Sigmoid colon (tissue), 6 donors: ENCODE measurements at regions not wholly inside any gene's neighbourhood (a gene's known extent, or its start where the extent isn't known, plus 50 kb on each side); places are given as distances from the start of the nearest gene placed in this dataset.
A peak's percentile ranks its signal among the peaks of the same experiment; 100 is the strongest.

Experiments used
- DNase-seq: peaks from one replicate; pipeline ENCODE4 v3.0.0-alpha.2; 2019
- H3K27ac ChIP-seq, 4 donors: fragments of 200-600 bp; sonication (generic); one replicate each; pipeline ENCODE4 v1.5.1; 2016 to 2019; ENCODE audit warnings: mild to moderate bottlenecking in 1 of 4
- H3K27me3 ChIP-seq, 3 donors: fragments of 200-600 bp; sonication (generic); one replicate each; pipeline ENCODE4 v1.5.1; 2019; ENCODE audit warnings: mild to moderate bottlenecking in 1 of 3
- H3K36me3 ChIP-seq, 4 donors: fragments of 200-600 bp; sonication (generic); one replicate each; pipeline ENCODE4 v1.5.1; 2016 to 2019
- H3K4me1 ChIP-seq, 4 donors: fragments of 200-600 bp; sonication (generic); one replicate each; pipeline ENCODE4 v1.5.1; 2017 to 2019
- H3K4me3 ChIP-seq, 4 donors: fragments of 200-600 bp; sonication (generic); one replicate each; pipeline ENCODE4 v1.5.1; 2017 to 2019; ENCODE audit warnings: mild to moderate bottlenecking in 2 of 4, moderate library complexity in 1 of 4
- H3K9me3 ChIP-seq, 4 donors: fragments of 200-600 bp in 3 of 4; sonication (generic) in 3 of 4; one replicate each; pipeline versions ENCODE4 v1.5.1 to v1.6.1; 2013 to 2019
- CTCF ChIP-seq, 4 experiments: fragments of 450-650 bp in 3 of 4; fragments of 200-600 bp in 1 of 4; IDR thresholded peaks; one replicate each; pipeline ENCODE4 v1.5.1; 2016 to 2019; ENCODE audit warnings: antibody characterized with exemption in 4 of 4, mild to moderate bottlenecking in 3 of 4, moderate library complexity in 2 of 4
- EP300 ChIP-seq, 4 donors: sonication (generic); formaldehyde crosslinking; IDR thresholded peaks; one replicate each; pipeline ENCODE4 v1.6.1; 2017; ENCODE audit warnings: antibody characterized with exemption in 4 of 4
- POLR2A ChIP-seq, 2 donors: fragments of 450-650 bp; IDR thresholded peaks; one replicate each; pipeline ENCODE4 v1.6.1; 2016; ENCODE audit warnings: antibody characterized with exemption in 2 of 2, mild to moderate bottlenecking in 2 of 2, moderate library complexity in 2 of 2
- POLR2AphosphoS5 ChIP-seq, 4 donors: sonication (generic); formaldehyde crosslinking; IDR thresholded peaks; one replicate each; pipeline ENCODE4 v1.6.1; 2017; ENCODE audit warnings: antibody characterized with exemption in 4 of 4
- WGBS, 2 donors: extraction: QIAGEN DNeasy Blood & Tissue Kit; methylation state at CpG; one replicate each; pipeline ENCODE4 v1.1.7; 2013; 5-methylcytosine and 5-hydroxymethylcytosine counted together
- intact Hi-C: fragments of 100-400 bp; cut with DNase I; formaldehyde crosslinking; loops from one replicate; pipeline ENCODE4 v1.15.1; 2023
- donor health status: healthy with polysubstance abuse.
- donor health status: healthy.

GRCh38 chr2:118738524-118739308, 108.7 kb downstream of the EN1 start:
- TF ChIP-seq POLR2AphosphoS5 (IDR thresholded peaks at IDR 0.05) = peak in 3 of 4 donors; percentile 14 to 45 (median 36)
- no peak for TF ChIP-seq POLR2A (IDR thresholded peaks at IDR 0.05)
- intact Hi-C loops = no loop called here
- Histone ChIP-seq H3K36me3 (no peaks in the 10 kb centered on the region), H3K4me3 (no peak overlapping the region), H3K27me3 (no peaks in the 10 kb centered on the region), H3K4me1 (peaks cover 0 to 10% (median 2%) of the 10 kb centered on the region in 4 donors), H3K9me3 (no peaks in the 10 kb centered on the region), H3K27ac (peak overlapping the region in 2 of 4 donors; percentile 45 to 53)
- peak; percentile 72 for DNase-seq
- WGBS, 2 donors = 78 to 83% methylated on average over 7 of the region's 7 CpGs

- Histone ChIP-seq H3K4me3 (no peak overlapping the region), H3K27me3 (no peaks in the 10 kb centered on the region), H3K27ac (peak overlapping the region in 1 of 4 donors; percentile 32), H3K4me1 (peaks cover 0 to 10% (median 2%) of the 10 kb centered on the region in 4 donors), H3K36me3 (no peaks in the 10 kb centered on the region), H3K9me3 (no peaks in the 10 kb centered on the region)
- no peak for DNase-seq
- WGBS, 2 donors = 87 to 88% methylated on average over 3 of the region's 3 CpGs
- TF ChIP-seq POLR2AphosphoS5 (IDR thresholded peaks at IDR 0.05) = no peak
- no peak for TF ChIP-seq POLR2A (IDR thresholded peaks at IDR 0.05)
- TF ChIP-seq EP300 (IDR thresholded peaks at IDR 0.05) = no peak
- no peak for TF ChIP-seq CTCF (IDR thresholded peaks at IDR 0.05)
- intact Hi-C loops = no loop called here
Observed at GRCh38 chr2:118738106-118738505, 109.3 kb downstream of the EN1 start.

GRCh38 chr2:118737684-118738083, 109.8 kb downstream of the EN1 start:
- Histone ChIP-seq H3K27me3 (no peaks in the 10 kb centered on the region), H3K27ac (no peak overlapping the region), H3K4me1 (peaks cover 0 to 10% (median 2%) of the 10 kb centered on the region in 4 donors), H3K9me3 (no peaks in the 10 kb centered on the region), H3K4me3 (no peak overlapping the region), H3K36me3 (no peaks in the 10 kb centered on the region)
- intact Hi-C loops = no loop called here
- TF ChIP-seq CTCF (IDR thresholded peaks at IDR 0.05) (no peak), POLR2AphosphoS5 (IDR thresholded peaks at IDR 0.05) (no peak), POLR2A (IDR thresholded peaks at IDR 0.05) (no peak), EP300 (IDR thresholded peaks at IDR 0.05) (no peak)
- WGBS, 2 donors = 72 to 77% methylated on average over 5 of the region's 5 CpGs
- no peak for DNase-seq

- no peaks in the 10 kb centered on the region for H3K4me1 ChIP-seq
- no peak overlapping the region for H3K4me3 ChIP-seq
- no peak overlapping the region for H3K27ac ChIP-seq
- intact Hi-C loops = no loop called here
- no peak for DNase-seq
- TF ChIP-seq POLR2A (IDR thresholded peaks at IDR 0.05) (no peak), POLR2AphosphoS5 (IDR thresholded peaks at IDR 0.05) (no peak), EP300 (IDR thresholded peaks at IDR 0.05) (no peak), CTCF (IDR thresholded peaks at IDR 0.05) (no peak)
- no peaks in the 10 kb centered on the region for H3K27me3 ChIP-seq
- WGBS, 2 donors = 85 to 87% methylated on average over 3 of the region's 3 CpGs
- peaks cover 0 to 3% (median 0%) of the 10 kb centered on the region in 4 donors for H3K9me3 ChIP-seq
- no peaks in the 10 kb centered on the region for H3K36me3 ChIP-seq
Observed at GRCh38 chr2:118732432-118732831, 115.0 kb downstream of the EN1 start.

- peaks cover 0 to 5% (median 0%) of the 10 kb centered on the region in 4 donors for H3K9me3 ChIP-seq
- H3K27me3 ChIP-seq = no peaks in the 10 kb centered on the region
- H3K4me3 ChIP-seq = no peak overlapping the region
- no peaks in the 10 kb centered on the region for H3K4me1 ChIP-seq
- H3K27ac ChIP-seq = no peak overlapping the region
- DNase-seq = no peak
- no peak for TF ChIP-seq EP300 (IDR thresholded peaks at IDR 0.05)
- TF ChIP-seq CTCF (IDR thresholded peaks at IDR 0.05) = no peak
- TF ChIP-seq POLR2A (IDR thresholded peaks at IDR 0.05) = no peak
- TF ChIP-seq POLR2AphosphoS5 (IDR thresholded peaks at IDR 0.05) = no peak
- intact Hi-C loops = no loop called here
- no peaks in the 10 kb centered on the region for H3K36me3 ChIP-seq
- 46 to 73% methylated on average over 1 of the region's 1 CpG for WGBS, 2 donors
Observed at GRCh38 chr2:118731413-118731812, 116.0 kb downstream of the EN1 start.
